ENCODE measurements at regions not wholly inside any gene's neighbourhood (a gene's known extent, or its start where the extent isn't known, plus 50 kb on each side); places are given as distances from the start of the nearest gene placed in this dataset.
"Not testable (repeated sequence)": the region's sequence is repeated elsewhere in the genome, so short reads cannot be mapped to it uniquely, and the experiment has no call there.

DNA sequence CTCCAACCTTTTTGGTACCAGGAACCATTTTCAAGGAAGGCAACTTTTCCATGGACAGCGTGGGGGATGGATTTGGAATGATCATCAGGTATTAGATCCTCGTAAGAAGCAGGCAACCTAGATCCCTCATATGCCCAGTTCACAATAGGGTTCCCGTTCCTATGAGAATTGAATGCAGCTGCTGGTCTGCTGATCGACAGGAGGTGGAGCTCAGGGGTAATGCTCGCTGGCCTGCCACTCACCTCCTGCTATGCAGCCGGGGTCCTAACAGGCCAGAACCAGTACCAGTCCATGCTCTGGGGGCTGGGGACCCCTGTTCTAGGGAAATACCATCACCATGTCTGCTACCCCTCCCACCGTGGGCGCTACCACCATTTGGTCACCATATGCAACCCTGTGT is 167.2 kb upstream of the NBPF19 start:
- TF ChIP-seq CTCF (conservative IDR thresholded peaks at IDR 0.05); EZH2 (IDR thresholded peaks at IDR 0.05; ENCODE audit: low read depth): not testable (repeated sequence)

Measured in PC-9 (cell line).